ENCODE measurements at regions not wholly inside any gene's neighbourhood (a gene's known extent, or its start where the extent isn't known, plus 50 kb on each side); places are given as distances from the start of the nearest gene placed in this dataset.

GRCh38 chr1:79787631-79788030 lies 781.1 kb upstream of the ADGRL4 start:
- TF ChIP-seq CTCF (IDR thresholded peaks at IDR 0.05) (no peak), SIN3A (IDR thresholded peaks at IDR 0.05; ENCODE audit: borderline replicate concordance, insufficient read depth, low read depth, low read length) (no peak), POLR2AphosphoS5 (IDR thresholded peaks at IDR 0.05; ENCODE audit: low read depth, low read length) (no peak), REST (IDR thresholded peaks at IDR 0.05; ENCODE audit: insufficient read depth in 1 of 2, low read depth in 2 of 2, low read length in 1 of 2) (no peak)

Measured in Panc1 (cell line).